ENCODE measurements at regions not wholly inside any gene's neighbourhood (a gene's known extent, or its start where the extent isn't known, plus 50 kb on each side); places are given as distances from the start of the nearest gene placed in this dataset.
"Not testable (repeated sequence)": the region's sequence is repeated elsewhere in the genome, so short reads cannot be mapped to it uniquely, and the experiment has no call there.

- intact Hi-C loops (cut with micrococcal nuclease) = no loop called here
- peaks cover 48% of the 10 kb centered on the region for H3K9me3 Mint-ChIP-seq
- H3K4me3 Mint-ChIP-seq = no peak overlapping the region
- H3K4me1 Mint-ChIP-seq (ENCODE audit: low read depth) = no peaks in the 10 kb centered on the region
- no peaks in the 10 kb centered on the region for H3K36me3 Mint-ChIP-seq (ENCODE audit: low read depth)
- H3K27ac Mint-ChIP-seq = no peak overlapping the region
- H3K27me3 Mint-ChIP-seq = no peaks in the 10 kb centered on the region
Observed at GRCh38 chr18:39235118-39235719, 1669.6 kb upstream of the CELF4 start.

GRCh38 chr18:39232937-39233336 is 1667.3 kb upstream of the CELF4 start:
- H3K4me3 Mint-ChIP-seq = no peak overlapping the region
- H3K4me1 Mint-ChIP-seq (ENCODE audit: low read depth) = no peaks in the 10 kb centered on the region
- H3K9me3 Mint-ChIP-seq = peaks cover 52% of the 10 kb centered on the region
- no peaks in the 10 kb centered on the region for H3K36me3 Mint-ChIP-seq (ENCODE audit: low read depth)
- no peaks in the 10 kb centered on the region for H3K27me3 Mint-ChIP-seq
- no peak overlapping the region for H3K27ac Mint-ChIP-seq
- intact Hi-C loops (cut with micrococcal nuclease) = no loop called here

GRCh38 chr18:39232490-39232889 is 1666.9 kb upstream of the CELF4 start:
- H3K4me1 Mint-ChIP-seq (ENCODE audit: low read depth) = no peaks in the 10 kb centered on the region
- H3K27ac Mint-ChIP-seq = no peak overlapping the region
- no peak overlapping the region for H3K4me3 Mint-ChIP-seq
- peaks cover 52% of the 10 kb centered on the region for H3K9me3 Mint-ChIP-seq
- no peaks in the 10 kb centered on the region for H3K27me3 Mint-ChIP-seq
- H3K36me3 Mint-ChIP-seq (ENCODE audit: low read depth) = no peaks in the 10 kb centered on the region
- intact Hi-C loops (cut with micrococcal nuclease) = no loop called here

GRCh38 chr18:39230086-39230803 is 1664.6 kb upstream of the CELF4 start:
- H3K9me3 Mint-ChIP-seq = peaks cover 56% of the 10 kb centered on the region
- no peaks in the 10 kb centered on the region for H3K36me3 Mint-ChIP-seq (ENCODE audit: low read depth)
- no peaks in the 10 kb centered on the region for H3K4me1 Mint-ChIP-seq (ENCODE audit: low read depth)
- intact Hi-C loops (cut with micrococcal nuclease) = no loop called here
- no peaks in the 10 kb centered on the region for H3K27me3 Mint-ChIP-seq
- H3K27ac Mint-ChIP-seq = no peak overlapping the region
- H3K4me3 Mint-ChIP-seq = no peak overlapping the region

- intact Hi-C loops (cut with micrococcal nuclease); H3K4me3 Mint-ChIP-seq; H3K27ac Mint-ChIP-seq; H3K27me3 Mint-ChIP-seq; H3K4me1 Mint-ChIP-seq (ENCODE audit: low read depth); H3K36me3 Mint-ChIP-seq (ENCODE audit: low read depth): not testable (repeated sequence)
- H3K9me3 Mint-ChIP-seq = peaks cover 34% of the 10 kb centered on the region
Observed at GRCh38 chr18:39227769-39228168, 1662.2 kb upstream of the CELF4 start.

GRCh38 chr18:39225373-39225772 is 1659.8 kb upstream of the CELF4 start:
- Mint-ChIP-seq H3K4me3 (no peak overlapping the region), H3K36me3 (ENCODE audit: low read depth) (no peaks in the 10 kb centered on the region), H3K4me1 (ENCODE audit: low read depth) (no peaks in the 10 kb centered on the region), H3K9me3 (peaks cover 31% of the 10 kb centered on the region), H3K27me3 (no peaks in the 10 kb centered on the region), H3K27ac (no peak overlapping the region)
- intact Hi-C loops (cut with micrococcal nuclease) = no loop called here

GRCh38 chr18:39223283-39223682 is 1657.7 kb upstream of the CELF4 start:
- intact Hi-C loops (cut with micrococcal nuclease) = no loop called here
- Mint-ChIP-seq H3K27me3 (no peaks in the 10 kb centered on the region), H3K9me3 (peaks cover 18% of the 10 kb centered on the region), H3K4me1 (ENCODE audit: low read depth) (no peaks in the 10 kb centered on the region), H3K4me3 (no peak overlapping the region), H3K27ac (no peak overlapping the region), H3K36me3 (ENCODE audit: low read depth) (no peaks in the 10 kb centered on the region)

- no peaks in the 10 kb centered on the region for H3K36me3 Mint-ChIP-seq (ENCODE audit: low read depth)
- no peaks in the 10 kb centered on the region for H3K27me3 Mint-ChIP-seq
- intact Hi-C loops (cut with micrococcal nuclease) = no loop called here
- peaks cover 22% of the 10 kb centered on the region for H3K9me3 Mint-ChIP-seq
- no peak overlapping the region for H3K4me3 Mint-ChIP-seq
- H3K4me1 Mint-ChIP-seq (ENCODE audit: low read depth) = no peaks in the 10 kb centered on the region
- H3K27ac Mint-ChIP-seq = no peak overlapping the region
Observed at GRCh38 chr18:39215920-39216319, 1650.3 kb upstream of the CELF4 start.

GRCh38 chr18:39211461-39211860 is 1645.9 kb upstream of the CELF4 start:
- no peaks in the 10 kb centered on the region for H3K27me3 Mint-ChIP-seq

GRCh38 chr18:39209173-39209572 is 1643.6 kb upstream of the CELF4 start:
- Mint-ChIP-seq H3K27ac (no peak overlapping the region), H3K27me3 (no peaks in the 10 kb centered on the region), H3K4me1 (ENCODE audit: low read depth) (peaks cover 11% of the 10 kb centered on the region), H3K36me3 (ENCODE audit: low read depth) (no peaks in the 10 kb centered on the region), H3K9me3 (peaks cover 12% of the 10 kb centered on the region), H3K4me3 (no peak overlapping the region)
- intact Hi-C loops (cut with micrococcal nuclease) = no loop called here

More at GRCh38 chr18:39211461-39211860, 1645.9 kb upstream of the CELF4 start:
- H3K36me3 Mint-ChIP-seq (ENCODE audit: low read depth) = no peaks in the 10 kb centered on the region
- H3K27ac Mint-ChIP-seq = no peak overlapping the region
- H3K9me3 Mint-ChIP-seq = peaks cover 22% of the 10 kb centered on the region
- H3K4me3 Mint-ChIP-seq = no peak overlapping the region
- H3K4me1 Mint-ChIP-seq (ENCODE audit: low read depth) = peaks cover 11% of the 10 kb centered on the region
- intact Hi-C loops (cut with micrococcal nuclease) = no loop called here

GRCh38 chr18:39208729-39209128 is 1643.1 kb upstream of the CELF4 start:
- H3K27ac Mint-ChIP-seq = no peak overlapping the region
- H3K4me3 Mint-ChIP-seq = no peak overlapping the region
- no peaks in the 10 kb centered on the region for H3K27me3 Mint-ChIP-seq
- H3K9me3 Mint-ChIP-seq = peaks cover 12% of the 10 kb centered on the region
- no peaks in the 10 kb centered on the region for H3K36me3 Mint-ChIP-seq (ENCODE audit: low read depth)
- peaks cover 11% of the 10 kb centered on the region for H3K4me1 Mint-ChIP-seq (ENCODE audit: low read depth)
- intact Hi-C loops (cut with micrococcal nuclease) = no loop called here

- H3K27me3 Mint-ChIP-seq = no peaks in the 10 kb centered on the region
- intact Hi-C loops (cut with micrococcal nuclease) = no loop called here
- no peaks in the 10 kb centered on the region for H3K36me3 Mint-ChIP-seq (ENCODE audit: low read depth)
- no peak overlapping the region for H3K27ac Mint-ChIP-seq
- peaks cover 11% of the 10 kb centered on the region for H3K4me1 Mint-ChIP-seq (ENCODE audit: low read depth)
- H3K9me3 Mint-ChIP-seq = peaks cover 10% of the 10 kb centered on the region
- no peak overlapping the region for H3K4me3 Mint-ChIP-seq
Observed at GRCh38 chr18:39208190-39208589, 1642.6 kb upstream of the CELF4 start.

GRCh38 chr18:39206398-39207103 is 1641.0 kb upstream of the CELF4 start:
- H3K4me3 Mint-ChIP-seq; intact Hi-C loops (cut with micrococcal nuclease); H3K27me3 Mint-ChIP-seq: not testable (repeated sequence)

GRCh38 chr18:39205565-39206195 is 1640.1 kb upstream of the CELF4 start:
- Mint-ChIP-seq H3K4me1 (ENCODE audit: low read depth) (peaks cover 11% of the 10 kb centered on the region), H3K4me3 (no peak overlapping the region), H3K9me3 (no peaks in the 10 kb centered on the region), H3K27ac (no peak overlapping the region), H3K27me3 (no peaks in the 10 kb centered on the region), H3K36me3 (ENCODE audit: low read depth) (no peaks in the 10 kb centered on the region)
- intact Hi-C loops (cut with micrococcal nuclease) = no loop called here

More at GRCh38 chr18:39206398-39207103, 1641.0 kb upstream of the CELF4 start:
- H3K27ac Mint-ChIP-seq; H3K9me3 Mint-ChIP-seq; H3K36me3 Mint-ChIP-seq (ENCODE audit: low read depth): not testable (repeated sequence)
- H3K4me1 Mint-ChIP-seq (ENCODE audit: low read depth) = peaks cover 11% of the 10 kb centered on the region

All from dendritic cell treated with granulocyte-macrophage colony-stimulating factor and Interleukin-4, amounts not matched to agents 40 ng/mL and 50 ng/mL, for 4 days (primary cell).